Mesenchymal stem cell (in vitro differentiated cells and primary cell): ENCODE measurements at regions not wholly inside any gene's neighbourhood (a gene's known extent, or its start where the extent isn't known, plus 50 kb on each side); places are given as distances from the start of the nearest gene placed in this dataset.

Experiments used
- DNase-seq: peaks from one replicate; pipeline ENCODE4 v3.0.0-alpha.2; 2013
- H2AFZ ChIP-seq: one replicate; pipeline ENCODE4 v1.6.1; 2013; ENCODE audit warnings: low read depth, mild to moderate bottlenecking, control low read depth, inconsistent platforms, low read length, moderate library complexity
- H2AK5ac ChIP-seq: 2 replicates; pipeline ENCODE4 v1.6.1; 2013; ENCODE audit warnings: low read length, moderate library complexity, mild to moderate bottlenecking, inconsistent platforms; ENCODE audit not compliant: severe bottlenecking
- H2BK120ac ChIP-seq: one replicate; pipeline ENCODE4 v1.6.1; 2013; ENCODE audit warnings: low read depth, mild to moderate bottlenecking, inconsistent platforms, low read length, moderate library complexity
- H2BK12ac ChIP-seq, 2 experiments: one replicate each; pipeline ENCODE4 v1.6.1; 2013; ENCODE audit warnings: inconsistent platforms in 2 of 2, low read length in 2 of 2, mild to moderate bottlenecking in 2 of 2, moderate library complexity in 2 of 2, control low read depth in 1 of 2
- H2BK15ac ChIP-seq: one replicate; pipeline ENCODE4 v1.6.1; 2013; ENCODE audit warnings: mild to moderate bottlenecking, low read depth, inconsistent platforms; ENCODE audit not compliant: poor library complexity, severe bottlenecking
- H2BK5ac ChIP-seq: 2 replicates; pipeline ENCODE4 v1.6.1; 2013; ENCODE audit warnings: low read depth, mild to moderate bottlenecking, low read length, control low read depth, inconsistent platforms; ENCODE audit not compliant: poor library complexity, severe bottlenecking
- H3K14ac ChIP-seq, 2 experiments: one replicate each; pipeline ENCODE4 v1.6.1; 2013; ENCODE audit warnings: inconsistent platforms in 2 of 2, low read length in 2 of 2, control low read depth in 1 of 2, mild to moderate bottlenecking in 1 of 2, moderate library complexity in 1 of 2
- H3K18ac ChIP-seq, 2 experiments: one replicate each; pipeline ENCODE4 v1.6.1; 2013; ENCODE audit warnings: inconsistent platforms in 2 of 2, low read length in 2 of 2, control low read depth in 1 of 2, low read depth in 1 of 2, mild to moderate bottlenecking in 1 of 2
- H3K23ac ChIP-seq, 2 experiments: one replicate each; pipeline ENCODE4 v1.6.1; 2013; ENCODE audit warnings: inconsistent platforms in 2 of 2, low read length in 2 of 2, mild to moderate bottlenecking in 2 of 2, moderate library complexity in 2 of 2, control low read depth in 1 of 2
- H3K27ac ChIP-seq: 2 replicates; pipeline ENCODE4 v1.5.1; 2013; ENCODE audit warnings: mild to moderate bottlenecking, moderate library complexity, low read length, control low read depth, inconsistent platforms; ENCODE audit not compliant: poor library complexity, severe bottlenecking
- H3K27me3 ChIP-seq, 2 experiments: 2 replicates each; pipeline versions ENCODE4 v1.6.1 to v1.7.0; 2013; ENCODE audit warnings: low read length in 2 of 2, mild to moderate bottlenecking in 2 of 2, moderate library complexity in 2 of 2, control low read depth in 1 of 2, inconsistent platforms in 1 of 2; ENCODE audit not compliant: control insufficient read depth in 1 of 2, insufficient read depth in 1 of 2
- H3K36me3 ChIP-seq, 2 experiments: 2 replicates each; pipeline versions ENCODE4 v1.6.1 to v1.7.0; 2013; ENCODE audit warnings: low read length in 2 of 2, control low read depth in 1 of 2, inconsistent platforms in 1 of 2, low read depth in 1 of 2, mild to moderate bottlenecking in 1 of 2; ENCODE audit not compliant: insufficient read depth in 2 of 2, control insufficient read depth in 1 of 2
- H3K4ac ChIP-seq, 2 experiments: one replicate each; pipeline ENCODE4 v1.6.1; 2013; ENCODE audit warnings: inconsistent platforms in 2 of 2, low read length in 2 of 2, mild to moderate bottlenecking in 2 of 2, moderate library complexity in 2 of 2, control low read depth in 1 of 2, low read depth in 1 of 2
- H3K4me1 ChIP-seq: 2 replicates; pipeline ENCODE4 v1.6.1; 2013; ENCODE audit warnings: low read depth, low read length, control low read depth; ENCODE audit not compliant: control insufficient read depth, insufficient read depth
- H3K4me2 ChIP-seq: 2 replicates; pipeline ENCODE4 v1.6.1; 2013; ENCODE audit warnings: low read length, mild to moderate bottlenecking, inconsistent platforms; ENCODE audit not compliant: poor library complexity, severe bottlenecking
- H3K4me3 ChIP-seq, 2 experiments: 2 replicates each; pipeline versions ENCODE4 v1.5.1 to v1.7.0; 2013; ENCODE audit warnings: low read length in 2 of 2, mild to moderate bottlenecking in 2 of 2, control low read depth in 1 of 2, low read depth in 1 of 2; ENCODE audit not compliant: insufficient read depth in 1 of 2
- H3K79me1 ChIP-seq: replicated peaks from 2 replicates; pipeline ENCODE4 v1.6.1; 2013; ENCODE audit warnings: mild to moderate bottlenecking, control low read depth, low read length, inconsistent platforms; ENCODE audit not compliant: poor library complexity, severe bottlenecking
- H3K9ac ChIP-seq: 2 replicates; pipeline ENCODE4 v1.7.0; 2013; ENCODE audit warnings: mild to moderate bottlenecking, low read length, moderate library complexity
- H3K9me3 ChIP-seq: 2 replicates; pipeline ENCODE4 v1.7.0; 2013; ENCODE audit warnings: mild to moderate bottlenecking, low read length; ENCODE audit not compliant: control insufficient read depth
- H4K8ac ChIP-seq: one replicate; pipeline ENCODE4 v1.6.1; 2013; ENCODE audit warnings: inconsistent platforms, mild to moderate bottlenecking, low read length, moderate library complexity
- H4K91ac ChIP-seq: one replicate; pipeline ENCODE4 v1.6.1; 2013; ENCODE audit warnings: mild to moderate bottlenecking, low read length, inconsistent platforms
- WGBS: methylation state at CpG from one replicate; pipeline ENCODE4 v1.1.7; 2013; ENCODE audit warnings: mixed read lengths; 5-methylcytosine and 5-hydroxymethylcytosine counted together

DNA sequence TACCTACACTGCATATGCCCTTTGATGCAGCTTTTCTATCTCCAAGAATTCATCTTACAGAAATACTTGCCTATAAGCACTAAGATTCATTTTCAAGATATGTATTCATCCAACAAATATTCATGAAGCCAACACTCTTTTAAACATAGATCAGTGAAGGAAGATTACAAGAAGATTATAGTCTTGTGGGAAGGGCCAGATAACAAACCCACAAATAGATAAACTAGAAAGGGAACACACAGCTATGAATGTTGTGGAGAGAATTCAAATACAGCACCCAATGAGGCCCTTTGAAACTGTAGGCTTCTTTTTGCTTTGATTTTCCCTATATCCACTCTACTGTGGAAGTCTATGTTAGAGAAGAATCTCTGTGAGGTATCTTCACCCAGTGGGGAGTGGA, 186.7 kb upstream of the RBMS1 start:
- no peak overlapping the region for H2AFZ ChIP-seq
- H3K23ac ChIP-seq: no peak overlapping the region
- no peak overlapping the region for H3K27ac ChIP-seq
- no peak overlapping the region for H4K8ac ChIP-seq
- H2BK120ac ChIP-seq: no peak overlapping the region
- H3K14ac ChIP-seq: no peak overlapping the region
- H3K4me3 ChIP-seq: no peak overlapping the region
- H3K4ac ChIP-seq: no peak overlapping the region
- peaks cover 4% of the 10 kb centered on the region for H3K9me3 ChIP-seq
- H2BK15ac ChIP-seq: no peak overlapping the region
- H3K27me3 ChIP-seq: no peaks in the 10 kb centered on the region
- H4K91ac ChIP-seq: no peak overlapping the region
- H2BK12ac ChIP-seq: no peak overlapping the region
- no peak overlapping the region for H3K18ac ChIP-seq
- H3K79me1 ChIP-seq: no peaks in the 10 kb centered on the region
- no peak for DNase-seq
- H2BK5ac ChIP-seq: no peak overlapping the region
- no peak overlapping the region for H3K9ac ChIP-seq
- no peaks in the 10 kb centered on the region for H3K4me1 ChIP-seq
- H2AK5ac ChIP-seq: no peak overlapping the region
- H3K36me3 ChIP-seq: no peaks in the 10 kb centered on the region
- no peak overlapping the region for H3K4me2 ChIP-seq

GRCh38 chr2:160680974-160681373, 187.4 kb upstream of the RBMS1 start:
- H3K36me3 ChIP-seq: no peaks in the 10 kb centered on the region
- H2AK5ac ChIP-seq: no peak overlapping the region
- no peaks in the 10 kb centered on the region for H3K79me1 ChIP-seq
- no peaks in the 10 kb centered on the region for H3K27me3 ChIP-seq
- no peak overlapping the region for H2AFZ ChIP-seq
- no peak overlapping the region for H3K27ac ChIP-seq
- no peak overlapping the region for H4K8ac ChIP-seq
- no peak overlapping the region for H3K14ac ChIP-seq
- H2BK5ac ChIP-seq: no peak overlapping the region
- no peaks in the 10 kb centered on the region for H3K4me1 ChIP-seq
- no peak overlapping the region for H2BK12ac ChIP-seq
- H3K23ac ChIP-seq: no peak overlapping the region
- no peak overlapping the region for H3K4ac ChIP-seq
- 88% methylated on average over 1 of the region's 2 CpGs for WGBS
- H4K91ac ChIP-seq: no peak overlapping the region
- H2BK120ac ChIP-seq: no peak overlapping the region
- H2BK15ac ChIP-seq: no peak overlapping the region
- peak overlapping the region in 1 of 2 experiments; percentile 24 for H3K18ac ChIP-seq
- DNase-seq: no peak
- H3K4me3 ChIP-seq: no peak overlapping the region
- H3K9me3 ChIP-seq: peaks cover 4% of the 10 kb centered on the region
- no peak overlapping the region for H3K4me2 ChIP-seq
- no peak overlapping the region for H3K9ac ChIP-seq

DNA sequence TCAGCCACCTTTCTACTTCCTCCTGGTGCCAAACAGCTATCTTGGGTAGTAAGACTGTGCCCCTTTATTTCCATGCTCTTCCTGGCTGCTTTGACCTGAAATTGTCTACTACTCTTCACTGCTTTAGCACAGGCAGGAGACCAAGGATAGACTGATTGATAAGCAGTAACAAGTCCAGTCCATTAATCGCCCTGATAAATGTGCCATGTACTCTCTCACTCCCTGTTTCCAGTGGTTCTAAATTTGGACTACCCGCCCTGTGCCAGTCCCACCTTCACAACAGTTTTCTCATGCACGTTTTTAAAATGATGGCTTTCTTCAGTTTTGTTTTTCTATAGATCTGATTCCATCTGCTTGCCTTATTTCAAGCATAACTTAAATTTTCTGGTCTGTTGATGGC, 189.6 kb upstream of the RBMS1 start:
- Histone ChIP-seq H3K27me3 (no peaks in the 10 kb centered on the region), H4K8ac (no peak overlapping the region), H3K23ac (no peak overlapping the region), H3K4me3 (no peak overlapping the region), H3K9ac (no peak overlapping the region), H3K9me3 (peaks cover 4% of the 10 kb centered on the region), H2BK12ac (no peak overlapping the region), H2AK5ac (no peak overlapping the region), H3K36me3 (no peaks in the 10 kb centered on the region), H2BK5ac (no peak overlapping the region), H3K79me1 (no peaks in the 10 kb centered on the region), H2AFZ (no peak overlapping the region), H2BK120ac (no peak overlapping the region), H3K27ac (no peak overlapping the region), H4K91ac (no peak overlapping the region), H3K4me2 (no peak overlapping the region), H3K18ac (no peak overlapping the region), H3K4me1 (no peaks in the 10 kb centered on the region), H3K14ac (no peak overlapping the region), H3K4ac (no peak overlapping the region), H2BK15ac (no peak overlapping the region)
- no peak for DNase-seq
- WGBS: 83% methylated on average over 3 of the region's 3 CpGs

DNA sequence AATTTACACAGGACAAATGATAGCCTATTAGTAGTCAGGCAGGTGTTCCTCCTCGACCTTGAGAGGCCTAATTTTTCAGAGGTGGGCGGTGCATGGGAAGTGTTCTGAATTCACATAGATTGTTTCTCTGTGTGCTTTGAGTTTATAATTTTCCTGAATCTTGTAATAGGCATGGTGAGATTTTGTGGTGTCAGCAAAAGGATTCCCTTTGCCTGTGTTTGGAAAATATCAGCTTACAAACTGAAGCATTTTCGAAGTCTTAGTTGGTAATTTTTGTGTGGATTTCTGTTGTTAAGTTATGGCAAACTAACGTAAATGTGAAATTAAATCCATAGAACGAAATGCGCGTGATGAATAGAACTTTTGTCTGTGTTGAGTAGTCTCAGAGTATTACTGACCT, 194.0 kb upstream of the RBMS1 start:
- Histone ChIP-seq H3K4ac (no peak overlapping the region), H2BK120ac (no peak overlapping the region), H2BK5ac (no peak overlapping the region), H2AFZ (no peak overlapping the region), H2AK5ac (no peak overlapping the region), H3K4me3 (no peak overlapping the region), H4K91ac (no peak overlapping the region), H4K8ac (no peak overlapping the region), H3K79me1 (no peaks in the 10 kb centered on the region), H3K23ac (no peak overlapping the region), H3K9me3 (no peaks in the 10 kb centered on the region), H3K36me3 (no peaks in the 10 kb centered on the region), H3K14ac (no peak overlapping the region), H2BK15ac (no peak overlapping the region), H3K18ac (no peak overlapping the region), H3K27ac (no peak overlapping the region), H3K9ac (no peak overlapping the region), H3K4me1 (no peaks in the 10 kb centered on the region), H3K4me2 (no peak overlapping the region), H2BK12ac (no peak overlapping the region), H3K27me3 (no peaks in the 10 kb centered on the region)
- no peak for DNase-seq
- WGBS: 92% methylated on average over 7 of the region's 7 CpGs
